WTC11 (cell line): ENCODE measurements at regions not wholly inside any gene's neighbourhood (a gene's known extent, or its start where the extent isn't known, plus 50 kb on each side); places are given as distances from the start of the nearest gene placed in this dataset.

Source experiments
- ATAC-seq: fragments of 200-7000 bp; cut with Tn5 transposase; 2 replicates; pipeline ENCODE4 v1.10.0; 2021; ENCODE audit warnings: mild to moderate bottlenecking, moderate library complexity
- CTCF ChIA-PET: fragments of 300-600 bp; sonication (Branson Sonifier 250); formaldehyde crosslinking; loops from one replicate; lab custom pipeline; 2021; ENCODE audit warnings: antibody characterized with exemption; lab: Charles Lee
- POLR2A ChIA-PET: fragments of 350-600 bp; sonication (Branson Sonifier 250); formaldehyde crosslinking; loops from one replicate; lab custom pipeline; 2021; ENCODE audit warnings: antibody characterized with exemption; lab: Charles Lee
- DNase-seq: peaks from one replicate; pipeline ENCODE4 v3.0.0; 2021; ENCODE audit warnings: low spot score
- H3K27ac Mint-ChIP-seq: 2 replicates; pipeline ENCODE4 v1.8.0; 2021; ENCODE audit warnings: mixed read lengths
- H3K27me3 Mint-ChIP-seq: 2 replicates; pipeline ENCODE4 v1.8.0; 2021; ENCODE audit warnings: low read depth, mild to moderate bottlenecking, moderate library complexity, mixed read lengths
- H3K36me3 Mint-ChIP-seq: 2 replicates; pipeline ENCODE4 v1.8.0; 2021; ENCODE audit warnings: mixed read lengths
- H3K4me1 Mint-ChIP-seq: 2 replicates; pipeline ENCODE4 v1.8.0; 2022; ENCODE audit warnings: mixed read lengths
- H3K4me3 Mint-ChIP-seq: 2 replicates; pipeline ENCODE4 v1.8.0; 2021; ENCODE audit warnings: mild to moderate bottlenecking, moderate library complexity, mixed read lengths
- H3K9me3 Mint-ChIP-seq: 2 replicates; pipeline ENCODE4 v1.8.0; 2021; ENCODE audit warnings: mixed read lengths
- EMX1 ChIP-seq: fragments of 250-450 bp; sonication (Bioruptor Pico); IDR thresholded peaks from 2 replicates; pipeline ENCODE4 v1.8.0; 2021; ENCODE audit warnings: mild to moderate bottlenecking
- ESRRA ChIP-seq: sonication (generic); formaldehyde crosslinking; IDR thresholded peaks from 2 replicates; pipeline ENCODE4 v1.8.1; 2022; ENCODE audit warnings: mild to moderate bottlenecking, missing genetic modification reagents, borderline replicate concordance
- FOXP1 ChIP-seq: sonication (generic); formaldehyde crosslinking; IDR thresholded peaks from 2 replicates; pipeline ENCODE4 v1.8.0; 2022; ENCODE audit warnings: missing genetic modification reagents, mild to moderate bottlenecking, moderate library complexity, borderline replicate concordance
- GTF2I ChIP-seq: fragments of 250-450 bp; sonication (Bioruptor Pico); conservative IDR thresholded peaks from 2 replicates; pipeline ENCODE4 v1.4.0; 2021; ENCODE audit warnings: mild to moderate bottlenecking
- NR1H2 ChIP-seq: sonication (generic); formaldehyde crosslinking; IDR thresholded peaks from 2 replicates; pipeline ENCODE4 v1.9.0; 2021; ENCODE audit warnings: mild to moderate bottlenecking, moderate library complexity, missing genetic modification reagents
- NR2C2 ChIP-seq: sonication (generic); formaldehyde crosslinking; IDR thresholded peaks from 2 replicates; pipeline ENCODE4 v1.8.0; 2022; ENCODE audit warnings: mild to moderate bottlenecking, missing genetic modification reagents
- ZNF138 ChIP-seq: sonication (generic); formaldehyde crosslinking; conservative IDR thresholded peaks from 2 replicates; pipeline ENCODE4 v1.8.1; 2022; ENCODE audit warnings: mild to moderate bottlenecking, moderate library complexity, missing genetic modification reagents
- ZNF317 ChIP-seq: sonication (generic); formaldehyde crosslinking; IDR thresholded peaks from 2 replicates; pipeline ENCODE4 v1.8.1; 2023; ENCODE audit warnings: low read depth, mild to moderate bottlenecking, moderate library complexity, missing genetic modification reagents, borderline replicate concordance
- ZNF423 ChIP-seq: fragments of 250-450 bp; sonication (Bioruptor Pico); IDR thresholded peaks from 2 replicates; pipeline ENCODE4 v2.1.2; 2022; ENCODE audit warnings: mild to moderate bottlenecking, moderate library complexity
- ZNF671 ChIP-seq: fragments of 250-450 bp; sonication (Bioruptor Pico); IDR thresholded peaks from 2 replicates; pipeline ENCODE4 v1.8.0; 2021; ENCODE audit warnings: mild to moderate bottlenecking
- TF ChIP-seq, protein P1 (sequence below): sonication (generic); formaldehyde crosslinking; IDR thresholded peaks from 2 replicates; pipeline ENCODE4 v1.8.1; 2023; ENCODE audit warnings: mild to moderate bottlenecking, missing genetic modification reagents
- TF ChIP-seq, protein P2 (sequence below): sonication (generic); formaldehyde crosslinking; IDR thresholded peaks from 2 replicates; pipeline ENCODE4 v1.8.0; 2023; ENCODE audit warnings: missing genetic modification reagents, mild to moderate bottlenecking, borderline replicate concordance
- TF ChIP-seq, protein P3 (sequence below): fragments of 250-450 bp; sonication (Bioruptor Pico); IDR thresholded peaks from 2 replicates; pipeline ENCODE4 v1.8.0; 2021; ENCODE audit warnings: mild to moderate bottlenecking
- TF ChIP-seq, protein P4 (sequence below): sonication (generic); formaldehyde crosslinking; IDR thresholded peaks from 2 replicates; pipeline ENCODE4 v1.8.0; 2022; ENCODE audit warnings: mild to moderate bottlenecking, missing genetic modification reagents
- TF ChIP-seq, protein P5 (sequence below): sonication (generic); formaldehyde crosslinking; IDR thresholded peaks from 2 replicates; pipeline ENCODE4 v1.8.1; 2023; ENCODE audit warnings: mild to moderate bottlenecking, missing genetic modification reagents
- TF ChIP-seq, protein P6 (sequence below): sonication (generic); formaldehyde crosslinking; conservative IDR thresholded peaks from 2 replicates; pipeline ENCODE4 v1.8.1; 2023; ENCODE audit warnings: mild to moderate bottlenecking, low read depth, missing genetic modification reagents, moderate library complexity
- TF ChIP-seq, protein P7 (sequence below): sonication (generic); formaldehyde crosslinking; IDR thresholded peaks from 2 replicates; pipeline ENCODE4 v1.8.1; 2022; ENCODE audit warnings: low read depth, mild to moderate bottlenecking, moderate library complexity, missing genetic modification reagents, borderline replicate concordance
- TF ChIP-seq, protein P8 (sequence below): sonication (generic); formaldehyde crosslinking; IDR thresholded peaks from 2 replicates; pipeline ENCODE4 v1.8.0; 2022; ENCODE audit warnings: mild to moderate bottlenecking, missing genetic modification reagents
- TF ChIP-seq, protein P9 (sequence below): sonication (generic); formaldehyde crosslinking; IDR thresholded peaks from 2 replicates; pipeline ENCODE4 v1.8.0; 2022; ENCODE audit warnings: mild to moderate bottlenecking, missing genetic modification reagents

DNA sequence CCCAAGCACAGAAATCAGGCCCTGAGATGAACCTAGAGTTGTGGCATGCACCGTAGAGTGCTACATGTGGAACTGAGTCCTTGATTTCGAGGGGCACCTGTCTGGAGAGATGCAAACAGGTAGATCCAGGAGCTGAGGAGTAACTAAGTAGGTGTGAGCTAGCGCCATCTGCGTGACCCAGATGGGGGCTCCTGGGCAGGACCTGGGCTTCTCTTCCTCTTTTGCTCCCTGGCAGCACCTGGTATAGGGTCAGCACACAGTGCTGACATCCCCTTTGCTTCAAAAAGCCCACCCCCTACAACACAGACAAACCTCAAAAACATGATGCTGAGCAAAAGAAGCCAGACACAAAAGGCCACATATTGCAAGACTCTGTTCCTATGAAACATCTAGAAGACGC lies 65.8 kb downstream of the PITPNM2 start (continued):
- TF ChIP-seq, protein P1, sequence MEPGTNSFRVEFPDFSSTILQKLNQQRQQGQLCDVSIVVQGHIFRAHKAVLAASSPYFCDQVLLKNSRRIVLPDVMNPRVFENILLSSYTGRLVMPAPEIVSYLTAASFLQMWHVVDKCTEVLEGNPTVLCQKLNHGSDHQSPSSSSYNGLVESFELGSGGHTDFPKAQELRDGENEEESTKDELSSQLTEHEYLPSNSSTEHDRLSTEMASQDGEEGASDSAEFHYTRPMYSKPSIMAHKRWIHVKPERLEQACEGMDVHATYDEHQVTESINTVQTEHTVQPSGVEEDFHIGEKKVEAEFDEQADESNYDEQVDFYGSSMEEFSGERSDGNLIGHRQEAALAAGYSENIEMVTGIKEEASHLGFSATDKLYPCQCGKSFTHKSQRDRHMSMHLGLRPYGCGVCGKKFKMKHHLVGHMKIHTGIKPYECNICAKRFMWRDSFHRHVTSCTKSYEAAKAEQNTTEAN, result no peak
- TF ChIP-seq EMX1 (CRISPR knock-in tag) (no peak), ZNF423 (CRISPR knock-in tag) (no peak)
- TF ChIP-seq, protein P2, sequence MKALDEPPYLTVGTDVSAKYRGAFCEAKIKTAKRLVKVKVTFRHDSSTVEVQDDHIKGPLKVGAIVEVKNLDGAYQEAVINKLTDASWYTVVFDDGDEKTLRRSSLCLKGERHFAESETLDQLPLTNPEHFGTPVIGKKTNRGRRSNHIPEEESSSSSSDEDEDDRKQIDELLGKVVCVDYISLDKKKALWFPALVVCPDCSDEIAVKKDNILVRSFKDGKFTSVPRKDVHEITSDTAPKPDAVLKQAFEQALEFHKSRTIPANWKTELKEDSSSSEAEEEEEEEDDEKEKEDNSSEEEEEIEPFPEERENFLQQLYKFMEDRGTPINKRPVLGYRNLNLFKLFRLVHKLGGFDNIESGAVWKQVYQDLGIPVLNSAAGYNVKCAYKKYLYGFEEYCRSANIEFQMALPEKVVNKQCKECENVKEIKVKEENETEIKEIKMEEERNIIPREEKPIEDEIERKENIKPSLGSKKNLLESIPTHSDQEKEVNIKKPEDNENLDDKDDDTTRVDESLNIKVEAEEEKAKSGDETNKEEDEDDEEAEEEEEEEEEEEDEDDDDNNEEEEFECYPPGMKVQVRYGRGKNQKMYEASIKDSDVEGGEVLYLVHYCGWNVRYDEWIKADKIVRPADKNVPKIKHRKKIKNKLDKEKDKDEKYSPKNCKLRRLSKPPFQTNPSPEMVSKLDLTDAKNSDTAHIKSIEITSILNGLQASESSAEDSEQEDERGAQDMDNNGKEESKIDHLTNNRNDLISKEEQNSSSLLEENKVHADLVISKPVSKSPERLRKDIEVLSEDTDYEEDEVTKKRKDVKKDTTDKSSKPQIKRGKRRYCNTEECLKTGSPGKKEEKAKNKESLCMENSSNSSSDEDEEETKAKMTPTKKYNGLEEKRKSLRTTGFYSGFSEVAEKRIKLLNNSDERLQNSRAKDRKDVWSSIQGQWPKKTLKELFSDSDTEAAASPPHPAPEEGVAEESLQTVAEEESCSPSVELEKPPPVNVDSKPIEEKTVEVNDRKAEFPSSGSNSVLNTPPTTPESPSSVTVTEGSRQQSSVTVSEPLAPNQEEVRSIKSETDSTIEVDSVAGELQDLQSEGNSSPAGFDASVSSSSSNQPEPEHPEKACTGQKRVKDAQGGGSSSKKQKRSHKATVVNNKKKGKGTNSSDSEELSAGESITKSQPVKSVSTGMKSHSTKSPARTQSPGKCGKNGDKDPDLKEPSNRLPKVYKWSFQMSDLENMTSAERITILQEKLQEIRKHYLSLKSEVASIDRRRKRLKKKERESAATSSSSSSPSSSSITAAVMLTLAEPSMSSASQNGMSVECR (CRISPR knock-in tag), result no peak
- TF ChIP-seq, protein P3, sequence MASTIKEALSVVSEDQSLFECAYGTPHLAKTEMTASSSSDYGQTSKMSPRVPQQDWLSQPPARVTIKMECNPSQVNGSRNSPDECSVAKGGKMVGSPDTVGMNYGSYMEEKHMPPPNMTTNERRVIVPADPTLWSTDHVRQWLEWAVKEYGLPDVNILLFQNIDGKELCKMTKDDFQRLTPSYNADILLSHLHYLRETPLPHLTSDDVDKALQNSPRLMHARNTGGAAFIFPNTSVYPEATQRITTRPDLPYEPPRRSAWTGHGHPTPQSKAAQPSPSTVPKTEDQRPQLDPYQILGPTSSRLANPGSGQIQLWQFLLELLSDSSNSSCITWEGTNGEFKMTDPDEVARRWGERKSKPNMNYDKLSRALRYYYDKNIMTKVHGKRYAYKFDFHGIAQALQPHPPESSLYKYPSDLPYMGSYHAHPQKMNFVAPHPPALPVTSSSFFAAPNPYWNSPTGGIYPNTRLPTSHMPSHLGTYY (CRISPR knock-in tag), result no peak

DNA sequence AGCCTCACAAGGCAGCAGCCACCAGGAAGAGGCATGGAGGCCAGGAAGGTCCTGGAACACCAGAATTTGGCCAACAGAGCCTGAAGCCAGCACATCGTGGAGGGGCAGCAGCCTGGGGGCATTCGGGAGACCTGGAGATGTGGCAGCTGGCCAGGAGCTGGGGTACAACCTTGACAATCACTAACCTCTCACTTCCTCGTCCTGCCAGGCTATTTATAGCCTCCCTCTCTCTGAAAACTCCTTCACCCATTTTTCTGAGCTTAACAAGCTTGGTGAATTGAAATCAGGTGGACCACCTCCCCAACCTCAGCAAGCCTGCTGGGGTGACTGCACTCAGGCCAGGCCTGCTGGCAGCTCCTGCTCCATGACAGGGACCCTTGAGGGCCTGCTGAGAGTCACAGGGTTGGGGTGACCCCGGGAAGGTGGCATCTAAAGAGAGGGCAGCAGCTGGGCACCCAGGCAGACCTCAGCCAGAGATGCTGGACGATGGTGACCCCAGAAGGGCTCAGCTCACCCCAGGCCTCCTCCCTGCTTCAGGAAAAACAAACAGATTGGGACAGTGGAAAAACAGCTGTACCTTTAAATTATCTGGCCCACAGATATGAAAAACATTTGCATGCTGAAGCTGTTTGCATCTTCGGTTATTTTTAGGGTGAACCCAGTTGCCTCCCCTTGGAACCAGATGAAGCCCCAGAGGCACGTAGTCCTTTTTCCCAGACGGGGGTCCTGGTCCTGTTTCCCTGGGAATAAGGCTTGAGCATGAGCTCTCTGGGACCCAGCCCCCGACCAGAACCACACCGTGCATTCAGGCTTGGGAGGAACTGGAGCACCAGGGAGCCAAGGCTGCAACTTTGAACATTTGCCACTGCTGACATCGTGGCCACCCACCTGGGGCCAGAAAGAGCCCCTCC lies 67.0 kb downstream of the PITPNM2 start:
- ChIA-PET CTCF (interaction anchor here (0.6 to 1.1 kb wide), 4 partner anchors 9 to 127 kb away, joined by 3 read pairs; partner anchors contain the start of gene ABCB9), POLR2A (interaction anchor here (0.7 kb wide), 1 partner anchor 37 kb away, joined by 3 read pairs; no protein-coding TSS in a partner anchor)
- Mint-ChIP-seq H3K4me1 (peaks cover 8% of the 10 kb centered on the region), H3K27ac (no peak overlapping the region), H3K9me3 (no peaks in the 10 kb centered on the region), H3K4me3 (no peak overlapping the region), H3K36me3 (no peaks in the 10 kb centered on the region), H3K27me3 (no peaks in the 10 kb centered on the region)
- no peak for DNase-seq
- ATAC-seq, result no peak
- TF ChIP-seq FOXP1 (CRISPR knock-in tag), result no peak
- TF ChIP-seq, protein P4, sequence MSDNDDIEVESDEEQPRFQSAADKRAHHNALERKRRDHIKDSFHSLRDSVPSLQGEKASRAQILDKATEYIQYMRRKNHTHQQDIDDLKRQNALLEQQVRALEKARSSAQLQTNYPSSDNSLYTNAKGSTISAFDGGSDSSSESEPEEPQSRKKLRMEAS (CRISPR knock-in tag), result no peak
- TF ChIP-seq ZNF317 (CRISPR knock-in tag), result no peak
- TF ChIP-seq, protein P5, sequence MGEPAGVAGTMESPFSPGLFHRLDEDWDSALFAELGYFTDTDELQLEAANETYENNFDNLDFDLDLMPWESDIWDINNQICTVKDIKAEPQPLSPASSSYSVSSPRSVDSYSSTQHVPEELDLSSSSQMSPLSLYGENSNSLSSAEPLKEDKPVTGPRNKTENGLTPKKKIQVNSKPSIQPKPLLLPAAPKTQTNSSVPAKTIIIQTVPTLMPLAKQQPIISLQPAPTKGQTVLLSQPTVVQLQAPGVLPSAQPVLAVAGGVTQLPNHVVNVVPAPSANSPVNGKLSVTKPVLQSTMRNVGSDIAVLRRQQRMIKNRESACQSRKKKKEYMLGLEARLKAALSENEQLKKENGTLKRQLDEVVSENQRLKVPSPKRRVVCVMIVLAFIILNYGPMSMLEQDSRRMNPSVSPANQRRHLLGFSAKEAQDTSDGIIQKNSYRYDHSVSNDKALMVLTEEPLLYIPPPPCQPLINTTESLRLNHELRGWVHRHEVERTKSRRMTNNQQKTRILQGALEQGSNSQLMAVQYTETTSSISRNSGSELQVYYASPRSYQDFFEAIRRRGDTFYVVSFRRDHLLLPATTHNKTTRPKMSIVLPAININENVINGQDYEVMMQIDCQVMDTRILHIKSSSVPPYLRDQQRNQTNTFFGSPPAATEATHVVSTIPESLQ (CRISPR knock-in tag), result no peak
- no peak for TF ChIP-seq GTF2I (CRISPR knock-in tag)
- TF ChIP-seq, protein P6, sequence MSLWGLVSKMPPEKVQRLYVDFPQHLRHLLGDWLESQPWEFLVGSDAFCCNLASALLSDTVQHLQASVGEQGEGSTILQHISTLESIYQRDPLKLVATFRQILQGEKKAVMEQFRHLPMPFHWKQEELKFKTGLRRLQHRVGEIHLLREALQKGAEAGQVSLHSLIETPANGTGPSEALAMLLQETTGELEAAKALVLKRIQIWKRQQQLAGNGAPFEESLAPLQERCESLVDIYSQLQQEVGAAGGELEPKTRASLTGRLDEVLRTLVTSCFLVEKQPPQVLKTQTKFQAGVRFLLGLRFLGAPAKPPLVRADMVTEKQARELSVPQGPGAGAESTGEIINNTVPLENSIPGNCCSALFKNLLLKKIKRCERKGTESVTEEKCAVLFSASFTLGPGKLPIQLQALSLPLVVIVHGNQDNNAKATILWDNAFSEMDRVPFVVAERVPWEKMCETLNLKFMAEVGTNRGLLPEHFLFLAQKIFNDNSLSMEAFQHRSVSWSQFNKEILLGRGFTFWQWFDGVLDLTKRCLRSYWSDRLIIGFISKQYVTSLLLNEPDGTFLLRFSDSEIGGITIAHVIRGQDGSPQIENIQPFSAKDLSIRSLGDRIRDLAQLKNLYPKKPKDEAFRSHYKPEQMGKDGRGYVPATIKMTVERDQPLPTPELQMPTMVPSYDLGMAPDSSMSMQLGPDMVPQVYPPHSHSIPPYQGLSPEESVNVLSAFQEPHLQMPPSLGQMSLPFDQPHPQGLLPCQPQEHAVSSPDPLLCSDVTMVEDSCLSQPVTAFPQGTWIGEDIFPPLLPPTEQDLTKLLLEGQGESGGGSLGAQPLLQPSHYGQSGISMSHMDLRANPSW (CRISPR knock-in tag), result no peak
- no peak for TF ChIP-seq ZNF671 (CRISPR knock-in tag)
- TF ChIP-seq, protein P7, sequence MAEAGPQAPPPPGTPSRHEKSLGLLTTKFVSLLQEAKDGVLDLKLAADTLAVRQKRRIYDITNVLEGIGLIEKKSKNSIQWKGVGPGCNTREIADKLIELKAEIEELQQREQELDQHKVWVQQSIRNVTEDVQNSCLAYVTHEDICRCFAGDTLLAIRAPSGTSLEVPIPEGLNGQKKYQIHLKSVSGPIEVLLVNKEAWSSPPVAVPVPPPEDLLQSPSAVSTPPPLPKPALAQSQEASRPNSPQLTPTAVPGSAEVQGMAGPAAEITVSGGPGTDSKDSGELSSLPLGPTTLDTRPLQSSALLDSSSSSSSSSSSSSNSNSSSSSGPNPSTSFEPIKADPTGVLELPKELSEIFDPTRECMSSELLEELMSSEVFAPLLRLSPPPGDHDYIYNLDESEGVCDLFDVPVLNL (CRISPR knock-in tag), result no peak
- TF ChIP-seq NR1H2 (CRISPR knock-in tag), result no peak
- TF ChIP-seq NR2C2, result no peak
- TF ChIP-seq, protein P8, sequence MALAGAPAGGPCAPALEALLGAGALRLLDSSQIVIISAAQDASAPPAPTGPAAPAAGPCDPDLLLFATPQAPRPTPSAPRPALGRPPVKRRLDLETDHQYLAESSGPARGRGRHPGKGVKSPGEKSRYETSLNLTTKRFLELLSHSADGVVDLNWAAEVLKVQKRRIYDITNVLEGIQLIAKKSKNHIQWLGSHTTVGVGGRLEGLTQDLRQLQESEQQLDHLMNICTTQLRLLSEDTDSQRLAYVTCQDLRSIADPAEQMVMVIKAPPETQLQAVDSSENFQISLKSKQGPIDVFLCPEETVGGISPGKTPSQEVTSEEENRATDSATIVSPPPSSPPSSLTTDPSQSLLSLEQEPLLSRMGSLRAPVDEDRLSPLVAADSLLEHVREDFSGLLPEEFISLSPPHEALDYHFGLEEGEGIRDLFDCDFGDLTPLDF (CRISPR knock-in tag), result no peak
- TF ChIP-seq ESRRA (CRISPR knock-in tag), result no peak
- no peak for TF ChIP-seq ZNF138 (CRISPR knock-in tag)
- TF ChIP-seq, protein P9, sequence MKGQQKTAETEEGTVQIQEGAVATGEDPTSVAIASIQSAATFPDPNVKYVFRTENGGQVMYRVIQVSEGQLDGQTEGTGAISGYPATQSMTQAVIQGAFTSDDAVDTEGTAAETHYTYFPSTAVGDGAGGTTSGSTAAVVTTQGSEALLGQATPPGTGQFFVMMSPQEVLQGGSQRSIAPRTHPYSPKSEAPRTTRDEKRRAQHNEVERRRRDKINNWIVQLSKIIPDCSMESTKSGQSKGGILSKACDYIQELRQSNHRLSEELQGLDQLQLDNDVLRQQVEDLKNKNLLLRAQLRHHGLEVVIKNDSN (CRISPR knock-in tag), result no peak
